ENCODE measurements at regions not wholly inside any gene's neighbourhood (a gene's known extent, or its start where the extent isn't known, plus 50 kb on each side); places are given as distances from the start of the nearest gene placed in this dataset.
"Not testable (repeated sequence)": the region's sequence is repeated elsewhere in the genome, so short reads cannot be mapped to it uniquely, and the experiment has no call there.

GRCh38 chr4:85043812-85044496 lies 77.5 kb upstream of the WDFY3 start:
- TF ChIP-seq, protein P1, sequence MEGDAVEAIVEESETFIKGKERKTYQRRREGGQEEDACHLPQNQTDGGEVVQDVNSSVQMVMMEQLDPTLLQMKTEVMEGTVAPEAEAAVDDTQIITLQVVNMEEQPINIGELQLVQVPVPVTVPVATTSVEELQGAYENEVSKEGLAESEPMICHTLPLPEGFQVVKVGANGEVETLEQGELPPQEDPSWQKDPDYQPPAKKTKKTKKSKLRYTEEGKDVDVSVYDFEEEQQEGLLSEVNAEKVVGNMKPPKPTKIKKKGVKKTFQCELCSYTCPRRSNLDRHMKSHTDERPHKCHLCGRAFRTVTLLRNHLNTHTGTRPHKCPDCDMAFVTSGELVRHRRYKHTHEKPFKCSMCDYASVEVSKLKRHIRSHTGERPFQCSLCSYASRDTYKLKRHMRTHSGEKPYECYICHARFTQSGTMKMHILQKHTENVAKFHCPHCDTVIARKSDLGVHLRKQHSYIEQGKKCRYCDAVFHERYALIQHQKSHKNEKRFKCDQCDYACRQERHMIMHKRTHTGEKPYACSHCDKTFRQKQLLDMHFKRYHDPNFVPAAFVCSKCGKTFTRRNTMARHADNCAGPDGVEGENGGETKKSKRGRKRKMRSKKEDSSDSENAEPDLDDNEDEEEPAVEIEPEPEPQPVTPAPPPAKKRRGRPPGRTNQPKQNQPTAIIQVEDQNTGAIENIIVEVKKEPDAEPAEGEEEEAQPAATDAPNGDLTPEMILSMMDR (IDR thresholded peaks at IDR 0.05) = not testable (repeated sequence)
- TF ChIP-seq POLR2A (IDR thresholded peaks at IDR 0.05) = not testable (repeated sequence)
